Sciatic nerve (tissue), 2 donors: ENCODE measurements at regions not wholly inside any gene's neighbourhood (a gene's known extent, or its start where the extent isn't known, plus 50 kb on each side); places are given as distances from the start of the nearest gene placed in this dataset.
"Not testable (repeated sequence)": the region's sequence is repeated elsewhere in the genome, so short reads cannot be mapped to it uniquely, and the experiment has no call there.

ENCODE experiments used
- ATAC-seq: fragments of 200-7000 bp; cut with Tn5 transposase; one replicate; pipeline ENCODE4 v1.9.1; 2020; ENCODE audit warnings: mild to moderate bottlenecking, moderate library complexity
- DNase-seq: peaks from one replicate; pipeline ENCODE4 v3.0.0-alpha.2; 2020; ENCODE audit warnings: low spot score
- intact Hi-C: fragments of 100-400 bp; cut with DNase I; formaldehyde crosslinking; loops from one replicate; pipeline ENCODE4 v1.14.2; 2022
- donor health status: DM: no; HTN: no; CAD: no.
- donor health status: DM: no; HTN: no; CAD: no.

- peak; percentile 3 for DNase-seq
- ATAC-seq, intact Hi-C loops: not testable (repeated sequence)
Observed at GRCh38 chr5:70307064-70307463, 108.1 kb upstream of the GTF2H2C_2 start.
